LNCaP clone FGC (cell line): ENCODE measurements at regions not wholly inside any gene's neighbourhood (a gene's known extent, or its start where the extent isn't known, plus 50 kb on each side); places are given as distances from the start of the nearest gene placed in this dataset.

Experiments used
- DNase-seq: peaks from one replicate; pipeline ENCODE4 v3.0.0-alpha.2; 2011; ENCODE audit warnings: low read depth
- H3K4me3 ChIP-seq: 2 replicates; pipeline ENCODE4 v1.5.1; 2011; ENCODE audit warnings: mild to moderate bottlenecking, low read depth, low read length, control low read depth
- CTCF ChIP-seq: IDR thresholded peaks from 2 replicates; pipeline ENCODE4 v1.5.1; 2012; ENCODE audit warnings: mild to moderate bottlenecking; ENCODE audit not compliant: control insufficient read depth, insufficient read depth; ENCODE audit errors: extremely low read depth

DNA sequence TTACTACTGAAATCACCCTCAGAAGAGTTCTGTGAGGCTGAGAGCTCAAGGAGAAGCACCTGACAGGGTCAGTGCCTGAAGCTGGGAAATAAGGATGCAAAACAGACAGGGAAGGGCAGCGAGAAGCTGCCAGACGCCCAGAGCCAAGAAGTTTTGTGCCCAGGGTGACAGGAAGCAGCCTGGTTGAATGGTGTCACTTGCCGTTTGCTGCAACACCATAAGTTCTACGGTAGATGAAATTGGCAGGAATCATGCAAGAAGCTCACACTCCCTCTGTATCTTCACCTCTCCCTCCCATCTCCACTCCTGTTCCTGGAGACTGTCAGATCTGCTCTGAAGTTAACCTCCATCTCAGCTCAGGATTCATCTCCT is 117.0 kb upstream of the SLC14A2 start:
- no peak overlapping the region for H3K4me3 ChIP-seq
- DNase-seq: no peak
- TF ChIP-seq CTCF: no peak

- no peak for TF ChIP-seq CTCF
- no peak for DNase-seq
- H3K4me3 ChIP-seq: no peak overlapping the region
Observed at GRCh38 chr18:45503990-45504389, 111.3 kb upstream of the SLC14A2 start.

- no peak for TF ChIP-seq CTCF
- no peak overlapping the region for H3K4me3 ChIP-seq
- no peak for DNase-seq
Observed at GRCh38 chr18:45505497-45506206, 109.6 kb upstream of the SLC14A2 start.

DNA sequence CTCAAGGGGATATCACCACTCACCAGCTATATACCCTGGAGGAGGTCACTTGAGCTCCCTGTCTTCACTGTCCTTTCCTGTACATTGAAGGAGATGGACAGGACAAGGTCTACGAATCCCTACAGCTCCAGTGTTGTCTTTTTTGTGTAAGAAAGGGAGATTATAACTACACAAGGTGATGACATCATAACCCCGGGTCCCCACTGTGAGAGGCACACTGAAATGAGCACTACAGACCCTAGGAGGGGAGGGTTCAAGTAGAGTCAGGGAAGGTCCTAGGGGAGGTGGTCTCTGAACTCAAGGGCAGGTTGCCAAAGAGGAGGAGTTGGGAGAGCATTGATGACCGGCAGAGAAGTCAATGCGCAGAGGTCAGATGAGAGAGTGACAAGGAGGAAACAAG is 108.3 kb upstream of the SLC14A2 start:
- no peak for DNase-seq
- no peak overlapping the region for H3K4me3 ChIP-seq
- TF ChIP-seq CTCF: no peak

DNA sequence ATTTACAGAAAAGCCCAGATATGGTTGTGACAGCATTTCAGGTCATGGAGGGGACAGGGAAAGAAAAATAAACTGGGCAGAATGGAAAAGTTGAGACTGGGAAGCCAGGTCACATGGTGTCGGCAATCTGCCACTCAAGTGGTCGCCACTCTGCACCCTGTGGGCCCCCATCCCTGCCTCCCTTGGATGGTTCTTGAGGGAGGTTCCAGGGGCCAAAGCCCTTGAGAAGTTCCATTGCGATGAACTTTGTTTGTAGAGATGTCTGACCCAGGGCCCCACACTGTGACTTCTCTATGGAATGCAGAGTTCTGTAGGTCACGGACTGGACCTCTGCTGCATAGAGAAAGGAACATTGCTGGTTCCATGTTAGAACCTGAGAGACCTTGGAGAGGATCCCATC is 105.7 kb upstream of the SLC14A2 start:
- DNase-seq: no peak
- TF ChIP-seq CTCF: no peak
- no peak overlapping the region for H3K4me3 ChIP-seq

DNA sequence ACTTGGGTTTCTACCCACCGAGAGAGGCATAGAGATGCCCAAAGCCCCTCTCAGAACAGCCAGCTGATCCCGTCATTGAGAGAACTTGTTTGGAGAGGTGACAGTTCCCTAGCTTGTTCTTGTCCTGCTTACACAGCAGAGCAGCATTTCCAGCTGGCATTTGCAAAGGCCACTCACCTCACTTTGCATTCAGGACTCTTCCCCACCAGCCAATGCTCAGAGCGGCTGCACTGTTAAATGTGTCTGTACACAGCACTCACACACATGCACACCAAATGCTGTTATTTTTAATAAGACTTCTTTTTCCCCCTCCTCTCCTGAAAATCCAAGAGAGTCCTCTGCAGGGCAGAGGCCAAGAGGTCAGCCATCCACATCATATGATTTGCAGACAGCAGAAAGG is 104.6 kb upstream of the SLC14A2 start:
- TF ChIP-seq CTCF: no peak
- H3K4me3 ChIP-seq: no peak overlapping the region
- DNase-seq: no peak

- no peak for DNase-seq
- no peak overlapping the region for H3K4me3 ChIP-seq
- no peak for TF ChIP-seq CTCF
Observed at GRCh38 chr18:45512363-45512953, 102.8 kb upstream of the SLC14A2 start.
